ENCODE measurements at regions not wholly inside any gene's neighbourhood (a gene's known extent, or its start where the extent isn't known, plus 50 kb on each side); places are given as distances from the start of the nearest gene placed in this dataset. TPM values are rescaled to one million over a fixed set of nuclear protein-coding genes. Genes with fewer than 3 reads are reported as not detected.

DNA sequence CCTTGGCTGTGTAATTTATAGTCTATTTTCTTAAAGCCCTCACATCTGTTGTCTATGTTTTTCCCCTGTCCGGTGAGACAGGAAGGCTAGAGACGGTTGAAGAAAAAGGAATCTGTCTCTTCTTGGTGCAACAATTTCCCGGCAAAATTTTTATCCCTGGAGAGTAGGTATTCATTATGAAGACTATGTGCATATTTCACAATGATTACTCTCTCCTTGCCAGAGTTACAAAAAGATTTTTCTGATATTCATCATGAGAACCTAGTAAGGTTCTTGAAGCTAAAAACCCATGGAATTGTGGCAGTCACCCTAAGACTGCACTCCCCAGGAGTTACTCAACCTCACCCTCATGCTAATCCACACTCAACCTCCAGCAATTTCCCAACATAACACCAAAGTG lies 55.0 kb upstream of the GHITM start:
- Histone ChIP-seq H3K4me3 (ENCODE audit: low read depth, low read length) (no peak overlapping the region), H3K27ac (ENCODE audit: low read depth, low read length) (no peak overlapping the region), H3K9me3 (ENCODE audit: control insufficient read depth, insufficient read depth, low read length) (no peaks in the 10 kb centered on the region; the same call in 1 of the 2 replicates), H3K27me3 (ENCODE audit: control insufficient read depth, insufficient read depth, low read length) (no peaks in the 10 kb centered on the region)
- CTCF ChIA-PET = interaction anchor here (1.4 kb wide), 1 partner anchor 64 kb away, joined by 4 read pairs; no protein-coding TSS in a partner anchor
- DNase-seq (ENCODE audit: low read depth, low spot score) = no peak
- POLR2A ChIA-PET = no interaction called here
- no peak for TF ChIP-seq CTCF (IDR thresholded peaks at IDR 0.05; ENCODE audit: low read depth, low read length)

- CTCF ChIA-PET = no interaction called here
- no peaks in the 10 kb centered on the region for H3K9me3 ChIP-seq (ENCODE audit: control insufficient read depth, insufficient read depth, low read length)
- no peaks in the 10 kb centered on the region for H3K27me3 ChIP-seq (ENCODE audit: control insufficient read depth, insufficient read depth, low read length)
- no peak overlapping the region for H3K27ac ChIP-seq (ENCODE audit: low read depth, low read length)
- H3K4me3 ChIP-seq (ENCODE audit: low read depth, low read length) = no peak overlapping the region
- DNase-seq (ENCODE audit: low read depth, low spot score) = no peak
- POLR2A ChIA-PET = no interaction called here
- no peak for TF ChIP-seq CTCF (IDR thresholded peaks at IDR 0.05; ENCODE audit: low read depth, low read length)
Observed at GRCh38 chr10:84087202-84087601, 52.1 kb upstream of the GHITM start.

DNA sequence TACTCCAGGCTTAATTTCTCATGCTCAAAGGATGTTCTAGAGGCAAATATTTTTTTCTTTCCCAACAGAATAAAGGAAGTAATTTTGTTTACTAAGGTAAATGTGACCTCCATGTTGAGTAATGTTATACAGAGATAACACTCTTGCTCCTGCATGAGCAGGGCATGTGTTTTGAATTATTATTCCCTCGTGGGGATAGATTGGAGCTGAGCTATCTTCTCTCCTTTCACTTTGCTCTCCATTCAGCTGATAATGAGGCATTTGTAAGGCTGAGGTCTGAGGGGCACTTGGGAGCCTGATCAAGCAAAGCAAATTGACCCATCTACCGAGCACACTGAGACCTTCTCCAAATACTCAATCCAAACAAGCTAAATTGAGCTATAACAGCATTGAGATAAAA lies 50.7 kb upstream of the GHITM start:
- CTCF ChIA-PET = interaction anchor here (1.8 kb wide), 1 partner anchor 9 kb away, joined by 10 read pairs; no protein-coding TSS in a partner anchor
- DNase-seq (ENCODE audit: low read depth, low spot score) = no peak
- no peak for TF ChIP-seq CTCF (IDR thresholded peaks at IDR 0.05; ENCODE audit: low read depth, low read length)
- POLR2A ChIA-PET = no interaction called here
- H3K4me3 ChIP-seq (ENCODE audit: low read depth, low read length) = no peak overlapping the region
- no peak overlapping the region for H3K27ac ChIP-seq (ENCODE audit: low read depth, low read length)
- H3K9me3 ChIP-seq (ENCODE audit: control insufficient read depth, insufficient read depth, low read length) = no peaks in the 10 kb centered on the region
- H3K27me3 ChIP-seq (ENCODE audit: control insufficient read depth, insufficient read depth, low read length) = peaks cover 2% of the 10 kb centered on the region

DNA sequence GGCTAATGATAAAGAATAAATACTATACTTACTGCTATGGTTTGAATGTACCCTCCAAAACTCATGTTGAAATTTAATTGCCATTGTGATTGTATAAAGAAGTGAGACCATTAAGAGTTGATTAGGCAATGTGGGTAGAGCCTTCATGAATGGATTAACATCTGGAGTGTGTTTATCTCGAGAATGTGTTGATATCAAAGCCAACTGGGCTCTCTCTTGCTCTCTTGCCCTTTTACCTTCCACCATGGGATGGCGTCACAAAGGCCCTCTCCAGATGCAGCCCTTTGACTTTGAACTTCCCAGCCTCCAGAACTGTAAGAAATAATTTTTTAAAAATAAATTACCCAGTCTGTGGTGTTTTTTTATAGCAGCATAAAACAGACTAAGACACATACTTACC lies 50.1 kb upstream of the GHITM start:
- H3K27ac ChIP-seq (ENCODE audit: low read depth, low read length) = no peak overlapping the region
- DNase-seq (ENCODE audit: low read depth, low spot score) = no peak
- no peak overlapping the region for H3K4me3 ChIP-seq (ENCODE audit: low read depth, low read length)
- no peaks in the 10 kb centered on the region for H3K9me3 ChIP-seq (ENCODE audit: control insufficient read depth, insufficient read depth, low read length)
- ChIA-PET POLR2A (no interaction called here), CTCF (interaction anchor here (1.8 kb wide), 1 partner anchor 9 kb away, joined by 10 read pairs; no protein-coding TSS in a partner anchor)
- TF ChIP-seq CTCF (IDR thresholded peaks at IDR 0.05; ENCODE audit: low read depth, low read length) = no peak
- H3K27me3 ChIP-seq (ENCODE audit: control insufficient read depth, insufficient read depth, low read length) = peaks cover 2% of the 10 kb centered on the region

Small RNA genes in the stretch of these regions (small RNA-seq; reads per million reads assigned to genes)
- not detected for gene RNU1-65P (ENCODE audit: insufficient read length, low read depth)
- gene RNU6-129P (ENCODE audit: insufficient read length, low read depth) = not detected
- gene RNU6-478P (ENCODE audit: insufficient read length, low read depth) = not detected
